ENCODE measurements at regions not wholly inside any gene's neighbourhood (a gene's known extent, or its start where the extent isn't known, plus 50 kb on each side); places are given as distances from the start of the nearest gene placed in this dataset.

DNA sequence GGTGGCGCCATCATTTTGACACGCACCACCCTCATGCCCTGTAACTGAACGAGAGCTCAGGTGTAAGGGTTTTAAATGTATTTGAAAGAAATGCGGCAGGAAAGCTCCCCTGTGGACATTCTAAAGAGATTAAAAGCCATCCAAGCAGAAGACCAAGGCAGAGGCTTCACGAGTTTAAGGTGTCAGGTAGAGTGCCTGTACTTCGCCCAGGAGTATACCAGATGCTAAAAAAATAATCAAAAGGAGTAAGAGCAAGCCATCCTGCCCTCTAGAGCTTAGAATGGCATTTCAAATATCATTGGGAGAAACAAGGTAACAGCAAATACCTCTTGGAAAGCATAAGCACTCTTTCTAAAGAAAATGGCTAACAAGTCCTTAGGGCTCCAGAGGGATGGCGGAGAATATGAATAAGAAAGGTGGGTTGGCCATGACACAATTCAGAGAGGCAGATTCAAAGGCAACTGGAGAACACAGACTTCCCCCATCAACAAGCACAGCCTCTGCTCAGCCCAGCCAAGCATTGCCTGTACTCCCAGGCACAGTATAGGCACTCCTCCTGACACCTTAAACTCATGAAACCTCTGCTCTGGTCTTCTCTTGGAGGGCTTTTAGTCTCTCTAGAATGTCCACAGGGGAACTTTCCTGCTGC is 447.6 kb downstream of the SUCLA2 start:
- TF ChIP-seq, protein P1, sequence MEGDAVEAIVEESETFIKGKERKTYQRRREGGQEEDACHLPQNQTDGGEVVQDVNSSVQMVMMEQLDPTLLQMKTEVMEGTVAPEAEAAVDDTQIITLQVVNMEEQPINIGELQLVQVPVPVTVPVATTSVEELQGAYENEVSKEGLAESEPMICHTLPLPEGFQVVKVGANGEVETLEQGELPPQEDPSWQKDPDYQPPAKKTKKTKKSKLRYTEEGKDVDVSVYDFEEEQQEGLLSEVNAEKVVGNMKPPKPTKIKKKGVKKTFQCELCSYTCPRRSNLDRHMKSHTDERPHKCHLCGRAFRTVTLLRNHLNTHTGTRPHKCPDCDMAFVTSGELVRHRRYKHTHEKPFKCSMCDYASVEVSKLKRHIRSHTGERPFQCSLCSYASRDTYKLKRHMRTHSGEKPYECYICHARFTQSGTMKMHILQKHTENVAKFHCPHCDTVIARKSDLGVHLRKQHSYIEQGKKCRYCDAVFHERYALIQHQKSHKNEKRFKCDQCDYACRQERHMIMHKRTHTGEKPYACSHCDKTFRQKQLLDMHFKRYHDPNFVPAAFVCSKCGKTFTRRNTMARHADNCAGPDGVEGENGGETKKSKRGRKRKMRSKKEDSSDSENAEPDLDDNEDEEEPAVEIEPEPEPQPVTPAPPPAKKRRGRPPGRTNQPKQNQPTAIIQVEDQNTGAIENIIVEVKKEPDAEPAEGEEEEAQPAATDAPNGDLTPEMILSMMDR (IDR thresholded peaks at IDR 0.05) = no peak
- TF ChIP-seq POLR2AphosphoS5 (IDR thresholded peaks at IDR 0.05) = no peak

Measured in sigmoid colon (tissue), 4 donors.